Spleen (tissue), 11 donors: ENCODE measurements at regions not wholly inside any gene's neighbourhood (a gene's known extent, or its start where the extent isn't known, plus 50 kb on each side); places are given as distances from the start of the nearest gene placed in this dataset.

Experiments
- DNase-seq: peaks from one replicate; pipeline ENCODE4 v3.0.0-alpha.2; 2020
- H3K27ac ChIP-seq, 8 donors: fragments of 200-600 bp; sonication (generic) in 7 of 8; 1 replicate in 4 of 8; 2 replicates in 4 of 8; pipeline versions ENCODE4 v1.5.0 to v1.8.0; 2016 to 2021; ENCODE audit warnings: inconsistent platforms in 4 of 8, mild to moderate bottlenecking in 4 of 8, moderate library complexity in 1 of 8
- H3K27me3 ChIP-seq, 7 donors: fragments of 200-600 bp; sonication (generic) in 6 of 7; replicated peaks in 1 of 7; 1 replicate in 4 of 7; 2 replicates in 3 of 7; pipeline versions ENCODE4 v1.5.0 to v1.8.0; 2016 to 2021; ENCODE audit warnings: inconsistent platforms in 3 of 7, mild to moderate bottlenecking in 1 of 7
- H3K36me3 ChIP-seq, 6 donors: fragments of 200-600 bp; sonication (generic) in 5 of 6; 1 replicate in 4 of 6; 2 replicates in 2 of 6; pipeline versions ENCODE4 v1.5.0 to v1.8.0; 2016 to 2021; ENCODE audit warnings: inconsistent platforms in 2 of 6
- H3K4me1 ChIP-seq, 6 donors: fragments of 200-600 bp; sonication (generic) in 5 of 6; 1 replicate in 3 of 6; 2 replicates in 3 of 6; pipeline versions ENCODE4 v1.5.0 to v1.8.0; 2016 to 2021; ENCODE audit warnings: inconsistent platforms in 3 of 6
- H3K4me3 ChIP-seq, 8 donors: fragments of 200-600 bp; sonication (generic) in 7 of 8; 1 replicate in 4 of 8; 2 replicates in 4 of 8; pipeline versions ENCODE4 v1.5.0 to v1.8.0; 2016 to 2021; ENCODE audit warnings: inconsistent platforms in 4 of 8, mild to moderate bottlenecking in 4 of 8, moderate library complexity in 2 of 8
- H3K9me3 ChIP-seq, 8 donors: fragments of 200-600 bp; sonication (generic) in 7 of 8; 1 replicate in 4 of 8; 2 replicates in 4 of 8; pipeline versions ENCODE4 v1.5.0 to v1.8.0; 2016 to 2021; ENCODE audit warnings: inconsistent platforms in 4 of 8
- CTCF ChIP-seq, 11 experiments: fragments of 200-600 bp in 7 of 11; fragments of 450-650 bp in 4 of 11; sonication (generic) in 4 of 11; IDR thresholded peaks in 8 of 11; conservative IDR thresholded peaks in 3 of 11; 1 replicate in 7 of 11; 2 replicates in 4 of 11; pipeline versions ENCODE4 v1.4.0 to v1.8.0; 2016 to 2021; ENCODE audit warnings: antibody characterized with exemption in 11 of 11, inconsistent platforms in 4 of 11, mild to moderate bottlenecking in 1 of 11
- POLR2A ChIP-seq, 3 donors: fragments of 450-650 bp; IDR thresholded peaks; one replicate each; pipeline ENCODE4 v1.5.1; 2017; ENCODE audit warnings: antibody characterized with exemption in 3 of 3, mild to moderate bottlenecking in 1 of 3
- POLR2AphosphoS5 ChIP-seq, 3 donors: sonication (generic); formaldehyde crosslinking; IDR thresholded peaks; one replicate each; pipeline ENCODE4 v1.5.1; 2017; ENCODE audit warnings: antibody characterized with exemption in 3 of 3
- WGBS, 5 donors: extraction: QIAGEN DNeasy Blood & Tissue Kit in 3 of 5; methylation state at CpG; one replicate each; pipeline versions ENCODE4 v1.1.5 to v1.1.7; 2013 to 2018; 5-methylcytosine and 5-hydroxymethylcytosine counted together
- intact Hi-C: fragments of 100-400 bp; cut with DNase I; formaldehyde crosslinking; loops from one replicate; pipeline ENCODE4 v1.15.0; 2023; ENCODE audit warnings: low total_unique reads
- donor health status: healthy with polysubstance abuse.
- donor health status: DM: no; HTN: no; CAD: no; lungs with moderate emphysema.
- donor health status: DM: no; HTN: no; CAD: no.
- donor health status: Bipolar disorder and iron deficiency.
- donor health status: healthy.
- donor health status: DM: no; HTN: no; CAD: no.
- donor health status: DM: yes; HTN: yes; CAD: no.

GRCh38 chr3:181572432-181572831, 139.3 kb upstream of the SOX2 start:
- no peaks in the 10 kb centered on the region for H3K4me1 ChIP-seq
- H3K9me3 ChIP-seq, result peaks cover 0 to 6% (median 0%) of the 10 kb centered on the region in 8 donors
- intact Hi-C loops, result no loop called here
- no peaks in the 10 kb centered on the region for H3K36me3 ChIP-seq
- 67 to 83% (median 74%) methylated on average over 2 of the region's 2 CpGs for WGBS, 5 donors
- H3K27ac ChIP-seq, result no peak overlapping the region
- DNase-seq, result no peak
- no peak for TF ChIP-seq CTCF (IDR thresholded peaks at IDR 0.05 in 8 of 11, conservative IDR thresholded peaks at IDR 0.05 in 3 of 11)
- no peak for TF ChIP-seq POLR2AphosphoS5 (IDR thresholded peaks at IDR 0.05)
- TF ChIP-seq POLR2A (IDR thresholded peaks at IDR 0.05), result no peak
- H3K27me3 ChIP-seq, result no peaks in the 10 kb centered on the region
- no peak overlapping the region for H3K4me3 ChIP-seq

- intact Hi-C loops, result no loop called here
- no peak overlapping the region for H3K4me3 ChIP-seq
- no peaks in the 10 kb centered on the region for H3K36me3 ChIP-seq
- TF ChIP-seq POLR2AphosphoS5 (IDR thresholded peaks at IDR 0.05) (no peak), POLR2A (IDR thresholded peaks at IDR 0.05) (no peak), CTCF (IDR thresholded peaks at IDR 0.05 in 8 of 11, conservative IDR thresholded peaks at IDR 0.05 in 3 of 11) (no peak)
- H3K4me1 ChIP-seq, result no peaks in the 10 kb centered on the region
- H3K27ac ChIP-seq, result no peak overlapping the region
- no peaks in the 10 kb centered on the region for H3K27me3 ChIP-seq
- no peaks in the 10 kb centered on the region for H3K9me3 ChIP-seq
- WGBS, 5 donors, result 66 to 85% (median 77%) methylated on average over 3 of the region's 3 CpGs
- DNase-seq, result no peak
Measured at GRCh38 chr3:181570472-181570871, 141.3 kb upstream of the SOX2 start.

GRCh38 chr3:181569356-181569940, 142.3 kb upstream of the SOX2 start:
- no peak overlapping the region for H3K27ac ChIP-seq
- no peaks in the 10 kb centered on the region for H3K4me1 ChIP-seq
- WGBS, 5 donors, result 71 to 84% (median 81%) methylated on average over 3 of the region's 3 CpGs
- H3K27me3 ChIP-seq, result no peaks in the 10 kb centered on the region
- no peak overlapping the region for H3K4me3 ChIP-seq
- no peaks in the 10 kb centered on the region for H3K9me3 ChIP-seq
- intact Hi-C loops, result no loop called here
- H3K36me3 ChIP-seq, result no peaks in the 10 kb centered on the region
- no peak for TF ChIP-seq CTCF (IDR thresholded peaks at IDR 0.05 in 8 of 11, conservative IDR thresholded peaks at IDR 0.05 in 3 of 11)
- no peak for TF ChIP-seq POLR2AphosphoS5 (IDR thresholded peaks at IDR 0.05)
- TF ChIP-seq POLR2A (IDR thresholded peaks at IDR 0.05), result no peak
- DNase-seq, result no peak

- no peak overlapping the region for H3K4me3 ChIP-seq
- no peaks in the 10 kb centered on the region for H3K9me3 ChIP-seq
- intact Hi-C loops, result no loop called here
- no peaks in the 10 kb centered on the region for H3K4me1 ChIP-seq
- no peak for DNase-seq
- no peak for TF ChIP-seq POLR2AphosphoS5 (IDR thresholded peaks at IDR 0.05)
- TF ChIP-seq CTCF (IDR thresholded peaks at IDR 0.05 in 8 of 11, conservative IDR thresholded peaks at IDR 0.05 in 3 of 11), result no peak
- TF ChIP-seq POLR2A (IDR thresholded peaks at IDR 0.05), result no peak
- 59 to 71% (median 63%) methylated on average over 3 of the region's 3 CpGs for WGBS, 5 donors
- no peak overlapping the region for H3K27ac ChIP-seq
- no peaks in the 10 kb centered on the region for H3K36me3 ChIP-seq
- H3K27me3 ChIP-seq, result no peaks in the 10 kb centered on the region
Measured at GRCh38 chr3:181568693-181569092, 143.0 kb upstream of the SOX2 start.
